ES-I3 (cell line): ENCODE measurements at regions not wholly inside any gene's neighbourhood (a gene's known extent, or its start where the extent isn't known, plus 50 kb on each side); places are given as distances from the start of the nearest gene placed in this dataset.
"Not testable (repeated sequence)": the region's sequence is repeated elsewhere in the genome, so short reads cannot be mapped to it uniquely, and the experiment has no call there.

ENCODE experiments used
- H3K36me3 ChIP-seq: 2 replicates; pipeline ENCODE4 v1.6.1; 2013; ENCODE audit warnings: mild to moderate bottlenecking, low read length, control low read depth, moderate library complexity; ENCODE audit not compliant: insufficient read depth
- H3K4me1 ChIP-seq: 2 replicates; pipeline ENCODE4 v1.6.1; 2013; ENCODE audit warnings: mild to moderate bottlenecking, control low read depth, low read length; ENCODE audit not compliant: insufficient read depth
- H3K9ac ChIP-seq: 2 replicates; pipeline ENCODE4 v1.6.1; 2013; ENCODE audit warnings: low read depth, mild to moderate bottlenecking, low read length, moderate library complexity
- H3K9me3 ChIP-seq: 2 replicates; pipeline ENCODE4 v1.6.1; 2013; ENCODE audit warnings: mild to moderate bottlenecking, low read length, moderate library complexity; ENCODE audit not compliant: control insufficient read depth, insufficient read depth

GRCh38 chr2:89106369-89107019, 415.0 kb downstream of the RPIA start:
- not testable (repeated sequence) for H3K9me3 ChIP-seq, H3K4me1 ChIP-seq, H3K36me3 ChIP-seq, H3K9ac ChIP-seq

- H3K9me3 ChIP-seq, H3K36me3 ChIP-seq, H3K4me1 ChIP-seq, H3K9ac ChIP-seq: not testable (repeated sequence)
Observed at GRCh38 chr2:89112434-89112833, 421.0 kb downstream of the RPIA start.

- H3K36me3 ChIP-seq, result not testable (repeated sequence)
Observed at GRCh38 chr2:89113286-89113685, 421.8 kb downstream of the RPIA start.

DNA sequence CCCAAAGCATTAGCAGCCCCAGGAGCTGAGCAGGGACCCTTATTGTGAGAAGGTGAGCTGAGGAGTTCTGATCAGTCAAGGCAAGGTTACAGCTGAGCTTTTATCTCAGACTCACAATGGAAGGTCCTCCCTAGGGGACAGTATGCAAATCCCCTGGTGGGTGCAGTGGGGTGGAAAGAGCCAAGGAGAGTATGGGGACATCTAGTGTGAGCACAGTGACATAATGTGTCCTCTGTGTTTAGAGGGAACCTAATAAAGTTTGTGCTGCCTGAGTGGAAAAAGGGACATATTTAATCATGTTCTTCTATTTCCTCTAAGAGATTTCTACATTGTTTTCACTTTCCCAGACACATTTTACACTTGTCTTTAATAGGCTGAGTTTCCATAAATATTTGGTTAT, 438.0 kb downstream of the RPIA start:
- H3K9me3 ChIP-seq, H3K9ac ChIP-seq, H3K4me1 ChIP-seq, H3K36me3 ChIP-seq: not testable (repeated sequence)

More at GRCh38 chr2:89113286-89113685, 421.8 kb downstream of the RPIA start:
- not testable (repeated sequence) for H3K4me1 ChIP-seq, H3K9ac ChIP-seq, H3K9me3 ChIP-seq

DNA sequence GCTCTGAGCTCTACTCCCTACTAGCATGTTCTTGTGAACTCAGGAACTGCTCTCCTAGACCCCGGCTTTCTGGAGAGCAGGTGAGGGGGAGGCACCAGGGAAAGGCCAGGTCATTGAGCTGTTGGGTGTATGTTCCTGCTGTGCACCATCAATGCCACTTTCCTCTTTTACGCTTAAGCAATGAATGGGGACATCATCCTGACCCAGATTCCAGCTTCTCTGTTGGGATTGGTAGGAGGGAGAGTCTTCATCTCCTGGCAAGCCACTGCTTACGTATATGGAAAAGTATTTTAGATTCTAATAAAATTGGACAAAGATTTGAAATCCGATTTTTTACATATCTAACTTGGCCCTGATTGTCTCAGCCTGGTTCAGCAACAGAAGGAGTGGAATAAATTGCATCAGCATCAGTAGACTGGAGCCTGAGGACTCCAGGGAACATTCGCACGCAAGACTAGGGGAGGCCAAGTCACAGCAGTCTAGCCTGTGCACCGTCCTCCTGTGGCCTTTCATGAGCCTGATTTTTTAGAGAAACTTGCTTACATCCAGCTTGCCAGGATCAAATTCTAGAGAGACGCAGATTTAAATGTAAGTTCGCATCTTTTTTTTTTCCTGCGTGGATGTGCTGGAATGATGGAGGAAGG, 439.3 kb downstream of the RPIA start:
- H3K36me3 ChIP-seq, H3K9me3 ChIP-seq, H3K9ac ChIP-seq, H3K4me1 ChIP-seq: not testable (repeated sequence)

GRCh38 chr2:89142959-89143358, 451.5 kb downstream of the RPIA start:
- not testable (repeated sequence) for H3K4me1 ChIP-seq, H3K36me3 ChIP-seq, H3K9me3 ChIP-seq, H3K9ac ChIP-seq

GRCh38 chr2:89145342-89145741, 453.9 kb downstream of the RPIA start:
- H3K36me3 ChIP-seq, H3K9ac ChIP-seq, H3K9me3 ChIP-seq, H3K4me1 ChIP-seq: not testable (repeated sequence)

DNA sequence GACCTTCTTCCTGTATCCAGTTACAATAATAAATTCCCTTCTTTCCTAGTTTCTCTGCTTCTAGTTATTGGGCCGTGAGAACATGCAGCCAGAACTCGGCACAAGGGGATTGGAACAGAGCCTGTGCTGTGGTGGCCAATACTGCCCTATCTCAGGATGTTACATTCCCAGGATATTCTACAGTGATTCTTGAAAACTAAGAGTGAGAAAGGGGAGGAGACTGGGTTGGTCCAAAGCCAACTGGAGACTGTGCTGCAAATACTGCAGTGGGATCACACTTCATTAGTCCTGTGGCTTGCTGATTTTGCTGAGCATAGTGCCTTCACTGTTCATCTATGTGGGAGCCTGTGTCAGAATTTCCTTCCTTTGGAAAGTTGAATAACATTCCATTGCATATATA, 456.8 kb downstream of the RPIA start:
- not testable (repeated sequence) for H3K9me3 ChIP-seq, H3K36me3 ChIP-seq, H3K9ac ChIP-seq, H3K4me1 ChIP-seq

- H3K36me3 ChIP-seq, H3K4me1 ChIP-seq: not testable (repeated sequence)
Observed at GRCh38 chr2:89151699-89152098, 460.2 kb downstream of the RPIA start.

DNA sequence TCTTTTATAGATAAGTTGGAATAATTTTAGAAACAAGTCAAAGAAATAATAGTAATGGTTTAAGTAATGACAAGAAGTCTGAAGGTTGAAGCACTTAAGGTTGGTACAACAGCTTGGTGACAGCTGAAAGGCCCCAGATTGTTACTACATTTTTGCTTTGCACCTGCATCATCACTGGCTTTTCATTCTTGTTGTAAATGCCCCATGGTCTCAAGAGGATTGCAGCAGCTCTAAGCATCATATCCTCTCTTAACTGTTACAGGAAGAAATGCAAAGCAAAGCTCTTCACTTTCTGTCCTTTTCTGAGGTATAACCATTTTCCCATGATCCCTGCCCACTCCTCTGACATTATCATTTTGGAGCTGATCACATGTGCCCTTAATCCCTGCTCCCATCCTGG, 461.0 kb downstream of the RPIA start:
- H3K36me3 ChIP-seq, H3K9ac ChIP-seq, H3K9me3 ChIP-seq, H3K4me1 ChIP-seq: not testable (repeated sequence)

More at GRCh38 chr2:89151699-89152098, 460.2 kb downstream of the RPIA start:
- H3K9ac ChIP-seq, H3K9me3 ChIP-seq: not testable (repeated sequence)

- not testable (repeated sequence) for H3K4me1 ChIP-seq, H3K9ac ChIP-seq, H3K9me3 ChIP-seq, H3K36me3 ChIP-seq
Observed at GRCh38 chr2:89153210-89153609, 461.7 kb downstream of the RPIA start.

DNA sequence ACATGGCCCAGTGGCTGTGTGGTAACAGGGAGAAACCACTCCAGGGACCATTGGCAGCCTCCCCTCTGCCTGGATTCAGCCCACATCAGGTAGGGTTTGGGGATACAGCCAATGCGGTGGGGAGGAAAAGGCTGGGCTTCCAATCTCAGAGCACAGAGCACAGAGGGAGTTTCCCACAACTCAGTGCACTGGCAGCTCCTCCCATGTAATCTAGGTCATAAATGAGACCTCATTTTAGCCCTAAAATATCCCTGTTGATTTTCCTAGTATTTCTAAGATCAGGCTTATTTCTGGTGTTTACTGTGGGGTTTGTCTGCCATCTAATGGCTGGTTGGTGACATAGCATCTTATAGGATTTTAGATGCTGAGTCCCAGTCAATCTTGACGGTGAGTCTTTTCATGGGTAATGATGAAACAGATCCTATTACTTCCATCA, 462.8 kb downstream of the RPIA start:
- not testable (repeated sequence) for H3K9ac ChIP-seq, H3K4me1 ChIP-seq, H3K9me3 ChIP-seq, H3K36me3 ChIP-seq

DNA sequence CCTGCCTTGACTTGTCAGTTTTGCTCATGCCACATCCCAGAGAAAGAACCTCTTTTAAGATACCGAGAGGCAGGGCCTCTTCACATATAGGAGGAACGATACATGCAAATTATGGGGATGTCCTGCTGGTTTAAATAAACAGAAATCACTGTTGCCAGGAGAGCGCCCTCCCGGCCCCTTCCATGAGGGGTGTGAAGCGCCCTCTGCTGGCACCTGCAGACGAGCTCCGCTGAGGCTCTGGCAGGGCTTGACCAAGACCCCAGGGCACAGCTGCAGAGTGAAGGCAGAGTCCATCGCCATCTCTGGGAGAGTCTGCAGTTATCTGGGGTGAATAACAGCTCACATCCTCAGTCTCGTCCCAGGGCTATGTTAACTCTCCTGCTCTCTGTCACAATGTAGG, 468.8 kb downstream of the RPIA start:
- not testable (repeated sequence) for H3K9ac ChIP-seq, H3K36me3 ChIP-seq, H3K4me1 ChIP-seq, H3K9me3 ChIP-seq

DNA sequence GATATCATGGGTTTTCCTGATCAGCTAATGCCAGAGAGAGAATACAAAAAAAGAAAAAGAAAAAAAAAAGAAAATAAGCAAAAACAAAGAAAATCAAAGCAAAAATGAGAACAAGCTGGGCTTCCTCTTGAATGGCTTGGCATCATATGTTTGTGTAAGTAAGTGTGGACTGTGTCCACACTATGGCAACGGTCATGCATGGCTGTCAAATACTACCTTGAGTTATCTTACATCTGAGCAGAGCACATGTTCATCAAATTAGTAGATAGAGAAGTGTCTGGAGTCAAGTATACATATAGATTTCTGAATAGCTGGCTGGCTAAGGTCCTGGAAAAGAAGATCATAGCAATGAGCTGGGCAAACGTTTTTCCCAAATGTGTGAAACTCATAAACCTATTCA, 470.2 kb downstream of the RPIA start:
- not testable (repeated sequence) for H3K4me1 ChIP-seq, H3K36me3 ChIP-seq, H3K9me3 ChIP-seq, H3K9ac ChIP-seq

DNA sequence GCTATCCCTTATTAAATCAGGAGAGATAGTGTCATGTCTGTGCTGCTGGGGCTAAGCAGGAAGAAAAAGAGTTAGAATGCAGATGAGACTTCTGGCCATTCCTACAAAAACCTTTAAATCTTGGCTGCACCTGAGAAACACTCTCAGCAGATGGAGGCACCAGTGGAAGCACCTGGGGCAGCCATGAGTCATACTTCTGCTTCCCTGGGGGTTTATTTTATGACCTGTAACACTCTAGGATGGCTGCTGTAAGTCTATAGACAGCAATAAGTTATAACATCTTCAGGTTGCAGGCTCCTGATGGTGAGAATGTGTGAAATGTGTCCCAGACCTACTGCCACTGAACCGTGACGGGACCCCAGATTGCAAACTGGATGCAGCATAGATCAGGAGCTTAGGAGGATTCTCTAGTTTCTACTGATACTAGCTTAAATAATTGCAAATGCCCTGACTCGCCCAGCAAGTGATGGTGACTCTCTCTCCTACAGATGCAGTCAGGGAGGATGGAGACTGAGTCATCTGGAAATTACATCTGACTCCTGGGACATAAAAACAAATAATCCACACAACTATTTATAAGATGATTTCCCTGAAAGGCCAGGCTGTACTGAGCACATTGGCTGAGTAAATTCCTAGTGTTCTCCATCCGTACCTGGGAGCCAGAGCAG, 479.2 kb downstream of the RPIA start:
- not testable (repeated sequence) for H3K36me3 ChIP-seq, H3K9ac ChIP-seq, H3K9me3 ChIP-seq, H3K4me1 ChIP-seq
